ENCODE measurements at regions not wholly inside any gene's neighbourhood (a gene's known extent, or its start where the extent isn't known, plus 50 kb on each side); places are given as distances from the start of the nearest gene placed in this dataset.

DNA sequence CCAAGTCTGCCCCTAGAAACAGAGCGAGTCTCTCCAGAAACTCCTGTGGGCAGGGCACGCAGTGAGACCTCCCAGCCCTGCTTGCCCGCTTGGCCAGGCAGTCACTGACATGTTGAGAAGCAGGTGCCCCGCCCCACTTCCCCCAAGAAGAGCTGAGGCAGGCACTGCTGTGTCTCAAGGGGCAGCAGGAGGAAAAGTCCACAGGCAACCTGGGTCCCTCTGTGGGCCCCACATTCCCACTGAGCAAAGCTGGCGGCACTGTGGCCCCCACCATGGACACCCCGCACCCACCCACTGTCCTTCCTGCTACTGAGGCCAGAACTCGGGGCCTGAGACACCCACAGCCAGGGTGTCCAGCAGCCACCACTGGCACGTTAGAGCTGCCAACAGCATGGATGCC lies 137.3 kb upstream of the NKX1-1 start:
- Histone ChIP-seq H3K4me3 (no peak overlapping the region), H3K36me3 (no peaks in the 10 kb centered on the region), H3K27me3 (no peaks in the 10 kb centered on the region), H3K27ac (no peak overlapping the region), H3K9me3 (no peaks in the 10 kb centered on the region), H3K4me1 (no peaks in the 10 kb centered on the region)
- intact Hi-C loops (cut with DNase I; ENCODE audit: low total_unique reads): no loop called here
- TF ChIP-seq POLR2A (IDR thresholded peaks at IDR 0.05): no peak
- TF ChIP-seq, protein P1, sequence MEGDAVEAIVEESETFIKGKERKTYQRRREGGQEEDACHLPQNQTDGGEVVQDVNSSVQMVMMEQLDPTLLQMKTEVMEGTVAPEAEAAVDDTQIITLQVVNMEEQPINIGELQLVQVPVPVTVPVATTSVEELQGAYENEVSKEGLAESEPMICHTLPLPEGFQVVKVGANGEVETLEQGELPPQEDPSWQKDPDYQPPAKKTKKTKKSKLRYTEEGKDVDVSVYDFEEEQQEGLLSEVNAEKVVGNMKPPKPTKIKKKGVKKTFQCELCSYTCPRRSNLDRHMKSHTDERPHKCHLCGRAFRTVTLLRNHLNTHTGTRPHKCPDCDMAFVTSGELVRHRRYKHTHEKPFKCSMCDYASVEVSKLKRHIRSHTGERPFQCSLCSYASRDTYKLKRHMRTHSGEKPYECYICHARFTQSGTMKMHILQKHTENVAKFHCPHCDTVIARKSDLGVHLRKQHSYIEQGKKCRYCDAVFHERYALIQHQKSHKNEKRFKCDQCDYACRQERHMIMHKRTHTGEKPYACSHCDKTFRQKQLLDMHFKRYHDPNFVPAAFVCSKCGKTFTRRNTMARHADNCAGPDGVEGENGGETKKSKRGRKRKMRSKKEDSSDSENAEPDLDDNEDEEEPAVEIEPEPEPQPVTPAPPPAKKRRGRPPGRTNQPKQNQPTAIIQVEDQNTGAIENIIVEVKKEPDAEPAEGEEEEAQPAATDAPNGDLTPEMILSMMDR (IDR thresholded peaks at IDR 0.05): no peak
- no peak for DNase-seq

DNA sequence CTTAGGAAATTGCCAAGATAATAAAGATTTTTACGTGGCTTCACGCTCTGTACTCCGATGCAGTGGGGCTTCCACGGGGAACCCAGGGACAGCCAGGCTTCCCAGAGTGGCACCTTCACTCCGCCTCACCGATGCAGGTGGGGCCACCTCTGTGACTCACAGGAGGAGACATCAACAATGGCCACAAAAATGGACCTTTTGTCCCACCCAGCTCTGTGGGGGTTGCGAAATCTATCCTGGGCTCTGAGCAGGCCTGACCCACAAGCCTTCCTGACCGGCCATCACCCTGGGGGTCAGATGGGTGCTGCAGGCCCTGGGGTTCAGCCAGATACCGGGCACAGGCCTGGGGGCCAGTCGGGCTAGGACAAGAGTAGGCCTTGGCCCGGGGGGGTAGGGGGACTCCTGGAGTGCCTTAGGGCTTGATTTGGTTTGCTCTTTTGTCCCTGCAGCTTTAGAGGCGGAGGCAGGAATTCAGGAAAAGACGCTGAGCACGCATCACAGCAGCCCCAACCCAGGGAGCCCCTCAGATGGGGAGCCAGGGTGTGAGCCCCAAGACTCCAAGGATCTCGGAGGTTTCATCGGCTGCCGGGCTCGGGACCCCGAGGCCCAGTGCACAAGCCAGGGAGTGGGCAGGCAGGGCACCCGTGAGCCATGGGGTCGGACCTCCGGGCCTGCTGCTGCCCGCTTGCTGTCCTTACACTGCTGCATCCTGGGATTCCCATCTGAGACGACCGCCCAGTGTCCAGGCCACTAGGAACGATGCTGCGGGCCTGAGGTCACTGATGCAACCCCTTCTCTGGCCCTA lies 136.5 kb upstream of the NKX1-1 start:
- Histone ChIP-seq H3K4me1 (no peaks in the 10 kb centered on the region), H3K4me3 (no peak overlapping the region), H3K36me3 (no peaks in the 10 kb centered on the region), H3K27me3 (no peaks in the 10 kb centered on the region), H3K27ac (no peak overlapping the region), H3K9me3 (no peaks in the 10 kb centered on the region)
- intact Hi-C loops (cut with DNase I; ENCODE audit: low total_unique reads): no loop called here
- no peak for DNase-seq
- no peak for TF ChIP-seq POLR2A (IDR thresholded peaks at IDR 0.05)
- TF ChIP-seq, protein P1 (IDR thresholded peaks at IDR 0.05): no peak

DNA sequence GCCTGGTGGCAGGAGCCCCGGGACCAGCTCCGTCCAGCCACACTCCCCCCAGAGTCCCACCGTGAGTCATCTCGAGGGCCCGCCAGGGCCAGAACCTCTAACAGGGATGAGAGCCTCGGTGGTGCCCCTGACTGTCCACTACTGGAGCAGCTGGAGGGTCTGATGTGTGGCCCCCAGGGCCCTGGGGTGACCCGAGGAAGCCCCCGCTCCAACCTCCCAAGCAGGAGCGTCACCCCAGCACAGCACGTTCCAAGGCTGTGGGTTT lies 135.9 kb upstream of the NKX1-1 start:
- no peak for DNase-seq
- Histone ChIP-seq H3K27ac (no peak overlapping the region), H3K27me3 (no peaks in the 10 kb centered on the region)

DNA sequence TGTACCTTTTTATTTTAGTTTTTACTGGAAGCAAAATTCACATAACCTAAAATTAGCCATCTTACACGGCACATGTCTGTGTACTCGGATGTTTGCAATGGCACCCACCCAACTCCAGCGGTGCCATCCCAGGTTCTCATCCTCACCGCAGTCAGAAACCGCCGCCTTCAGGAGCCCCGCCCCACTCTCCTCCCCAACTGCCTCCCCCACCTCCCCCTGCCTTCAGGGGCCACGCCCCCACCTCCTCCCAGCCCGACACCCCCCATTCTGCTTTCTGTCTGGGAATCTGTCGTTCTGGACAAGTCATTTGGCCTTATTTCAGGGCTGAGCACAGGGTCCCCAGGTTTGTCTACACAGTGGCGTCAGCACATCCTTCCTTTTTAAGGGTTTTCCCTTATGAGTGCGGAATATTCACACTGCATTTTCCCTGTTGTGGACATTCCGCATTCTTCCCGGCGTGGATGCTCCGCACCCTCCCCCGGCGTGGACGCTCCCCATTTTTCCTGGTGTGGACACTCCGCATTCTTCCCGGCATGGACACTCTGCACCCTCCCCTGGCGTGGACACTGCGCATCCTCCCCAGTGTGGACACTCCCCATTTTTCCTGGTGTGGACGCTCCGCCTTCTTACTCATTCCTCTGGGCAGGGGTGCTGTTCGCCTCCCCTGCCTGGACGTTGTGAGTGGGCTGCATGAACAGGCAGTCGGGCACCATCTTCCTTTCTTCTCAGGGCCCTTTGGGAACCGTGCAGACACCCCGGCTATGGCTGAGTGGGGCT lies 135.4 kb upstream of the NKX1-1 start:
- intact Hi-C loops (cut with DNase I; ENCODE audit: low total_unique reads): no loop called here
- Histone ChIP-seq H3K36me3 (no peaks in the 10 kb centered on the region), H3K4me1 (no peaks in the 10 kb centered on the region), H3K4me3 (no peak overlapping the region), H3K27ac (no peak overlapping the region), H3K9me3 (no peaks in the 10 kb centered on the region), H3K27me3 (no peaks in the 10 kb centered on the region)
- peak in 1 of 2 donors; percentile 28 for DNase-seq
- no peak for TF ChIP-seq POLR2A (IDR thresholded peaks at IDR 0.05)
- TF ChIP-seq, protein P1 (IDR thresholded peaks at IDR 0.05): no peak

More for the DNA sequence above, 135.9 kb upstream of the NKX1-1 start:
- intact Hi-C loops (cut with DNase I; ENCODE audit: low total_unique reads): no loop called here
- Histone ChIP-seq H3K4me3 (no peak overlapping the region), H3K4me1 (no peaks in the 10 kb centered on the region), H3K36me3 (no peaks in the 10 kb centered on the region), H3K9me3 (no peaks in the 10 kb centered on the region)
- no peak for TF ChIP-seq POLR2A (IDR thresholded peaks at IDR 0.05)
- TF ChIP-seq, protein P1 (IDR thresholded peaks at IDR 0.05): no peak

Measured in uterus (tissue), 3 donors.